NB4 (cell line): ENCODE measurements at regions not wholly inside any gene's neighbourhood (a gene's known extent, or its start where the extent isn't known, plus 50 kb on each side); places are given as distances from the start of the nearest gene placed in this dataset.

ENCODE experiments used
- DNase-seq: peaks from one replicate; pipeline ENCODE4 v3.0.0; 2010; ENCODE audit warnings: low read depth
- H3K4me3 ChIP-seq: one replicate; pipeline ENCODE4 v1.5.1; 2011; ENCODE audit warnings: mild to moderate bottlenecking, low read depth, low read length, moderate library complexity
- MYC ChIP-seq: IDR thresholded peaks from 2 replicates; pipeline ENCODE4 v1.6.1; 2011; ENCODE audit warnings: low read depth, low read length
- POLR2A ChIP-seq: IDR thresholded peaks from 2 replicates; pipeline ENCODE4 v1.6.1; 2011; ENCODE audit warnings: mild to moderate bottlenecking; ENCODE audit not compliant: insufficient read length; ENCODE audit errors: extremely low read depth
- TF ChIP-seq, protein P1 (sequence below): IDR thresholded peaks from one replicate; pipeline ENCODE4 v1.5.1; 2012; ENCODE audit warnings: low read depth, low read length
- TF ChIP-seq, protein P2 (sequence below): IDR thresholded peaks from 2 replicates; pipeline ENCODE4 v1.6.1; 2011; ENCODE audit warnings: low read depth, low read length

DNA sequence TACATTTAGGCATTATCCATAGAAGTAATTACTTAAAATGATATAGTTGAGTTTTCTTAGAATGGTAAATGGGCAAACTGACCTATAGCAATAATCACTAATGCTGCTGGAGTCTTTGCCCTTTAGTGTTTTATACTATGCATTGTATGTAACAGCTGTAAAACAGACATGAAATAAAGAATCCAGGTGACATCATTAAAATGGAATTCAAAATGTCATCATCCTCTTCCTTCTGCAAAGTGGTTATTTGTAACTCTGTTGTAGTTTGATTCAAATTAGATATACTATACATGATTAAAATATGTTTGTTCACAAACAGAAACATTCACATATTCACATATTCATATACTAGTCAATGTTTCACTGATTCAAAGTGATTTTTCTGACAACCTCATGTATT is 598.8 kb downstream of the SLC16A7 start:
- TF ChIP-seq POLR2A (no peak), MYC (no peak)
- TF ChIP-seq, protein P1, sequence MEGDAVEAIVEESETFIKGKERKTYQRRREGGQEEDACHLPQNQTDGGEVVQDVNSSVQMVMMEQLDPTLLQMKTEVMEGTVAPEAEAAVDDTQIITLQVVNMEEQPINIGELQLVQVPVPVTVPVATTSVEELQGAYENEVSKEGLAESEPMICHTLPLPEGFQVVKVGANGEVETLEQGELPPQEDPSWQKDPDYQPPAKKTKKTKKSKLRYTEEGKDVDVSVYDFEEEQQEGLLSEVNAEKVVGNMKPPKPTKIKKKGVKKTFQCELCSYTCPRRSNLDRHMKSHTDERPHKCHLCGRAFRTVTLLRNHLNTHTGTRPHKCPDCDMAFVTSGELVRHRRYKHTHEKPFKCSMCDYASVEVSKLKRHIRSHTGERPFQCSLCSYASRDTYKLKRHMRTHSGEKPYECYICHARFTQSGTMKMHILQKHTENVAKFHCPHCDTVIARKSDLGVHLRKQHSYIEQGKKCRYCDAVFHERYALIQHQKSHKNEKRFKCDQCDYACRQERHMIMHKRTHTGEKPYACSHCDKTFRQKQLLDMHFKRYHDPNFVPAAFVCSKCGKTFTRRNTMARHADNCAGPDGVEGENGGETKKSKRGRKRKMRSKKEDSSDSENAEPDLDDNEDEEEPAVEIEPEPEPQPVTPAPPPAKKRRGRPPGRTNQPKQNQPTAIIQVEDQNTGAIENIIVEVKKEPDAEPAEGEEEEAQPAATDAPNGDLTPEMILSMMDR = no peak
- TF ChIP-seq, protein P2, sequence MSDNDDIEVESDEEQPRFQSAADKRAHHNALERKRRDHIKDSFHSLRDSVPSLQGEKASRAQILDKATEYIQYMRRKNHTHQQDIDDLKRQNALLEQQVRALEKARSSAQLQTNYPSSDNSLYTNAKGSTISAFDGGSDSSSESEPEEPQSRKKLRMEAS = no peak
- no peak for DNase-seq
- H3K4me3 ChIP-seq = no peak overlapping the region

DNA sequence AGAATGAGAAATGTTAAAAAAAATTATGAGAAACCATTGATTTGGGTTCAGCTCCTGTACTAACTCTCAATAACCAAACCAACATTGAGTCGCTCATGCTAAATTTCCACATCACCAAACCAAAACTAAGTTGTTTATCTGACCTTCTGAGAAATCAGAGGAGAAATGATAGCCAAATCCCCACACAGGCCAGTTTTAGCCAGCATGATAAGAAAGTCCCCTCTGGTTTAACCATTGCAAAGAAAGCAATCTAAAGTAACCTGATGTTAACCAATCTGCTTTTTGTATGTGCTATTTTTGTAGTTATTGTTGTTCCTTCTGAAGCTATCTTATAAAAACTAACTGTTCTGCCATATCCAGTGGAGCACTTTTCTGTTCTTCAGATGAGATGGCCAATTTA is 599.7 kb downstream of the SLC16A7 start:
- no peak overlapping the region for H3K4me3 ChIP-seq
- TF ChIP-seq MYC = no peak
- TF ChIP-seq, protein P1 = no peak
- TF ChIP-seq POLR2A = no peak
- TF ChIP-seq, protein P2 = no peak
- DNase-seq = no peak

DNA sequence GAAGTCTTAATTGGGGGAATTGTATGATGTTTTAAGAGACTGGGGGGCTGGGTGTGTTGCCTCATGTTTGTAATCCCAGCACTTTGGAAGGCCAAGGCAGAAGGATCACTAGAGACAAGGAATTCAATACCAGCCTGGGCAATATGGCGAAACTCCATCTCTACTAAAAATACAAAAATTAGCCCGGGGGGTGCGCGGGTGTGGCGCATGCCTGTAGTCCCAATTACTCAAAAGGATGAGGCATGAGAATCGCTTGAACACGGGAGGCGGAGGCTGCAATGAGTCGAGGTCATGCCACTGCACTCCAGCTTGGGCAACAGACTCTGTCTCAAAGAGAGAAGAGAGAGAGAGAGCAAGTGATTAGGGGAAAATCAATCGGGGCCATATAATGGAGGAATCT is 600.5 kb downstream of the SLC16A7 start:
- H3K4me3 ChIP-seq = no peak overlapping the region
- no peak for DNase-seq
- TF ChIP-seq, protein P1 = no peak
- TF ChIP-seq POLR2A (no peak), MYC (no peak)
- TF ChIP-seq, protein P2 = no peak

DNA sequence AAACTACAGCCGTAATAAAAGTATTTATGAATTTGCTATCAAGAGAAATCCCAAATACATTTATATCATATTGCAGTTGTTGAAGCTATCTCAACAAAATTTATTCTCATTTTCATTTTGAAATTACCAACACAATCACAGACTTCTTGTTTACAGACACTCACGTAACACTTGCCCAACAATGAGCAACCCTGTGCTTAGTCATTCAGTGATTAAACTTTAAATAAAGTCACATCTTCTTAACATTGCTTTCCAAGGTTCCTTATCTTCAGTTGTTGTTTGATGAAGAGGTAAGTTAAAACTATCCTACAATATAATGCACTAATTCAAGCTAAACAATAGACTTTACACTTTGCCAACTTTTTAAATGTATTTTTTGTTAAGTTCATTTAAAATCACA is 601.8 kb downstream of the SLC16A7 start:
- no peak for DNase-seq
- no peak for TF ChIP-seq POLR2A
- TF ChIP-seq, protein P2 = no peak
- no peak for TF ChIP-seq MYC
- TF ChIP-seq, protein P1 = no peak
- H3K4me3 ChIP-seq = no peak overlapping the region

DNA sequence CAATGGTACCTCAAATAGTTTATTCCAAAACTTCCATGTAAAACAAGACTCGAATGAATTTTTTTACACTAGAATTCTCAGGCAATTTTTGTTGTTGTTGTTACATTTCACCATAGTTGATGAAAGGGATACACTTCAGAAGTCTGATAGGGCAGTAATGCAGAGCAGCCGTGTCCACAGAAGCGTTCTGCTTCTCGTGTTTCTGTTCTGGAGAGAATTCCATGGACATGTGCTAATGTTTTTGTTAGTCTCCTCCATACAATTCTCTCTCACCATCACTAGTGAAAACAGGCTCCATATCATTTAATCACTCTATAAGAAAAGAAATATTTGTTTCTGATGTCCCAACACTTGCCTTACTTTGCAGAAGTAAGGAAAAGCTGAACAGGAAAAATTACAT is 606.1 kb downstream of the SLC16A7 start:
- DNase-seq = no peak
- H3K4me3 ChIP-seq = no peak overlapping the region
- TF ChIP-seq POLR2A = no peak
- TF ChIP-seq MYC = no peak
- TF ChIP-seq, protein P2 = no peak
- TF ChIP-seq, protein P1 = no peak

DNA sequence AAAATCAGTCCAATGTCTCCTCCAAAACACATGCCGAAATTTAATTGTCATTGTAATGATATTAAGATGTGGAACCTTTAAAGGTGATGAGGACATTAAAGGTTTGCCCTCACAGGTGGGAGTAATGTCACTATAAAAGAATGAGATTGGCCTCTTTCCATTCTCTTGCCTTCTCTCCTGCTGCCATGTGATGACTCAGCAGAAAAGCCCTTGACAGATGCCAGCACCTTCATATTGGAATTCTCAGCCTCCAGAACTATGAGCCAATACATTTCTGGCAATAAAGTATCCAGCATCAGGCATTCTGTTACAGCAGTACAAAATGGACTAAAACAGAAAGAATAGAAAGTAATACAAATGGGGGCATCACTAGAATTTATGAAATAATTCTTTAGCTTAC is 609.7 kb downstream of the SLC16A7 start:
- no peak for DNase-seq
- TF ChIP-seq, protein P2 = no peak
- TF ChIP-seq, protein P1 = no peak
- TF ChIP-seq MYC (no peak), POLR2A (no peak)
- no peak overlapping the region for H3K4me3 ChIP-seq
